GM23338 (cell line): ENCODE measurements at regions not wholly inside any gene's neighbourhood (a gene's known extent, or its start where the extent isn't known, plus 50 kb on each side); places are given as distances from the start of the nearest gene placed in this dataset.

Experiments used
- ATAC-seq: fragments of 200-7000 bp; cut with Tn5 transposase; 3 replicates; pipeline ENCODE4 v1.9.1; 2020
- DNase-seq: peaks from one replicate; pipeline ENCODE4 v3.0.0-alpha.2; 2015; ENCODE audit warnings: low spot score
- H2AFZ ChIP-seq: fragments of 200-600 bp; sonication (generic); 2 replicates; pipeline ENCODE4 v1.8.0; 2016; ENCODE audit warnings: antibody characterized with exemption, mild to moderate bottlenecking, moderate library complexity
- H3F3A ChIP-seq: fragments of 200-600 bp; sonication (generic); replicated peaks from 2 replicates; pipeline ENCODE4 v1.8.0; 2017; ENCODE audit warnings: antibody characterized with exemption, mixed run types, low read depth
- H3K27ac ChIP-seq: fragments of 200-600 bp; sonication (generic); 2 replicates; pipeline ENCODE4 v1.6.1; 2016; ENCODE audit warnings: low read depth
- H3K27me3 ChIP-seq: fragments of 200-600 bp; sonication (generic); 2 replicates; pipeline ENCODE4 v1.8.0; 2016; ENCODE audit warnings: mild to moderate bottlenecking, mixed run types, moderate library complexity; ENCODE audit not compliant: insufficient read depth
- H3K36me3 ChIP-seq: fragments of 200-600 bp; sonication (generic); 2 replicates; pipeline ENCODE4 v1.8.0; 2016; ENCODE audit warnings: mild to moderate bottlenecking; ENCODE audit not compliant: insufficient read depth
- H3K4me1 ChIP-seq: fragments of 200-600 bp; sonication (generic); 2 replicates; pipeline ENCODE4 v1.8.0; 2016; ENCODE audit warnings: mild to moderate bottlenecking, moderate library complexity; ENCODE audit not compliant: insufficient read depth
- H3K4me2 ChIP-seq: fragments of 200-600 bp; sonication (generic); 2 replicates; pipeline ENCODE4 v1.7.1; 2017; ENCODE audit warnings: mixed run types
- H3K4me3 ChIP-seq: fragments of 200-600 bp; sonication (generic); 2 replicates; pipeline ENCODE4 v1.6.1; 2016; ENCODE audit warnings: mixed run types
- H3K79me2 ChIP-seq: fragments of 200-600 bp; sonication (generic); replicated peaks from 2 replicates; pipeline ENCODE4 v1.8.0; 2017; ENCODE audit warnings: mild to moderate bottlenecking; ENCODE audit not compliant: insufficient read depth
- H3K9me2 ChIP-seq: fragments of 200-600 bp; sonication (generic); 2 replicates; pipeline ENCODE4 v1.8.0; 2017; ENCODE audit not compliant: insufficient read depth
- H4K20me1 ChIP-seq: fragments of 200-600 bp; sonication (generic); replicated peaks from 2 replicates; pipeline ENCODE4 v1.8.0; 2017; ENCODE audit warnings: mild to moderate bottlenecking; ENCODE audit not compliant: insufficient read depth
- H3K27ac Mint-ChIP-seq: 2 replicates; pipeline ENCODE4 v1.8.0; 2020; ENCODE audit warnings: inconsistent platforms, mild to moderate bottlenecking, moderate library complexity, mixed read lengths
- H3K27me3 Mint-ChIP-seq: 3 replicates; pipeline ENCODE4 v1.8.0; 2022; ENCODE audit warnings: low read depth, mild to moderate bottlenecking, moderate library complexity, mixed read lengths, inconsistent platforms; ENCODE audit not compliant: insufficient read depth, poor library complexity
- H3K36me3 Mint-ChIP-seq: 3 replicates; pipeline ENCODE4 v1.8.0; 2021; ENCODE audit warnings: low read depth, mild to moderate bottlenecking, inconsistent platforms, moderate library complexity, mixed read lengths
- H3K4me1 Mint-ChIP-seq: 3 replicates; pipeline ENCODE4 v1.8.0; 2020; ENCODE audit warnings: mild to moderate bottlenecking, inconsistent platforms, mixed read lengths
- H3K4me3 Mint-ChIP-seq: 3 replicates; pipeline ENCODE4 v1.8.0; 2021; ENCODE audit warnings: moderate library complexity, mild to moderate bottlenecking, inconsistent platforms, mixed read lengths
- H3K9me3 Mint-ChIP-seq: 3 replicates; pipeline ENCODE4 v1.8.0; 2020; ENCODE audit warnings: moderate library complexity, mild to moderate bottlenecking, inconsistent platforms, mixed read lengths
- CTCF ChIP-seq, 2 experiments: fragments of 200-600 bp in 1 of 2; sonication (generic) in 1 of 2; conservative IDR thresholded peaks; 2 replicates each; pipeline versions ENCODE4 v1.5.1 to v1.6.1; 2016 to 2017; ENCODE audit warnings: antibody characterized with exemption in 2 of 2, low read depth in 2 of 2, mild to moderate bottlenecking in 2 of 2, moderate library complexity in 1 of 2
- ETS1 ChIP-seq: IDR thresholded peaks from 2 replicates; pipeline ENCODE4 v1.6.1; 2016; ENCODE audit warnings: antibody characterized with exemption
- EZH2 ChIP-seq: fragments of 200-600 bp; sonication (generic); IDR thresholded peaks from one replicate; pipeline ENCODE4 v1.8.0; 2017; ENCODE audit warnings: antibody characterized with exemption, mild to moderate bottlenecking, low read depth; ENCODE audit not compliant: unreplicated experiment
- JUNB ChIP-seq: IDR thresholded peaks from one replicate; pipeline ENCODE4 v1.6.1; 2016; ENCODE audit warnings: antibody characterized with exemption; ENCODE audit not compliant: unreplicated experiment
- POLR2AphosphoS5 ChIP-seq: IDR thresholded peaks from 2 replicates; pipeline ENCODE4 v1.6.1; 2016; ENCODE audit warnings: antibody characterized with exemption, low read depth
- STAT1 ChIP-seq: IDR thresholded peaks from one replicate; pipeline ENCODE4 v1.6.1; 2016; ENCODE audit warnings: antibody characterized with exemption; ENCODE audit not compliant: unreplicated experiment
- ZNF114 ChIP-seq: fragments of 250-450 bp; sonication (Bioruptor Pico); IDR thresholded peaks from 2 replicates; pipeline ENCODE4 v1.5.0; 2020; ENCODE audit warnings: mild to moderate bottlenecking, moderate library complexity
- ZNF462 ChIP-seq: fragments of 250-450 bp; sonication (Bioruptor Pico); IDR thresholded peaks from 2 replicates; pipeline ENCODE4 v1.5.0; 2020; ENCODE audit warnings: mild to moderate bottlenecking, moderate library complexity

GRCh38 chr4:81970454-81970853, 403.3 kb downstream of the HNRNPD start (continued):
- TF ChIP-seq ZNF462 (CRISPR knock-in tag) = no peak
- no peak for TF ChIP-seq ZNF114 (CRISPR knock-in tag)
- TF ChIP-seq JUNB = no peak

- Histone ChIP-seq H3F3A (no peaks in the 10 kb centered on the region), H3K4me3 (no peak overlapping the region), H3K4me1 (peaks cover 27% of the 10 kb centered on the region), H3K9me2 (peaks cover 6% of the 10 kb centered on the region; the same call in 1 of the 2 replicates), H3K4me2 (no peak overlapping the region), H4K20me1 (no peaks in the 10 kb centered on the region), H3K27ac (no peak overlapping the region), H3K27me3 (no peaks in the 10 kb centered on the region), H2AFZ (no peak overlapping the region), H3K79me2 (no peaks in the 10 kb centered on the region), H3K36me3 (no peaks in the 10 kb centered on the region)
- DNase-seq = no peak
- H3K9me3 Mint-ChIP-seq = no peaks in the 10 kb centered on the region
- H3K27me3 Mint-ChIP-seq = no peaks in the 10 kb centered on the region
- H3K4me3 Mint-ChIP-seq = no peak overlapping the region
- no peak for TF ChIP-seq JUNB
- no peak overlapping the region for H3K27ac Mint-ChIP-seq
- ATAC-seq = no peak
- H3K4me1 Mint-ChIP-seq = peaks cover 27% of the 10 kb centered on the region
- no peaks in the 10 kb centered on the region for H3K36me3 Mint-ChIP-seq
Measured at GRCh38 chr4:81966676-81967075, 407.1 kb downstream of the HNRNPD start.

- no peaks in the 10 kb centered on the region for H4K20me1 ChIP-seq
- no peaks in the 10 kb centered on the region for H3K27me3 ChIP-seq
- ATAC-seq (no peak), DNase-seq (no peak)
- no peak overlapping the region for H3K4me3 ChIP-seq
- H3K9me2 ChIP-seq = peaks cover 6% of the 10 kb centered on the region; the same call in 1 of the 2 replicates
- H2AFZ ChIP-seq = no peak overlapping the region
- no peaks in the 10 kb centered on the region for H3K79me2 ChIP-seq
- peaks cover 27% of the 10 kb centered on the region for H3K4me1 ChIP-seq
- no peaks in the 10 kb centered on the region for H3K36me3 ChIP-seq
- H3F3A ChIP-seq = no peaks in the 10 kb centered on the region
- no peak overlapping the region for H3K4me2 ChIP-seq
- H3K36me3 Mint-ChIP-seq = no peaks in the 10 kb centered on the region
- H3K27ac Mint-ChIP-seq = no peak overlapping the region; the same call in 1 of the 2 replicates
- H3K9me3 Mint-ChIP-seq = no peaks in the 10 kb centered on the region
- H3K4me1 Mint-ChIP-seq = peaks cover 26% of the 10 kb centered on the region
- no peak for TF ChIP-seq ETS1
- no peak for TF ChIP-seq POLR2AphosphoS5
- TF ChIP-seq ZNF114 (CRISPR knock-in tag) = no peak
- TF ChIP-seq EZH2 = no peak
- TF ChIP-seq CTCF (conservative IDR thresholded peaks at IDR 0.05; ENCODE audit: low read depth in 2 of 2) = no peak
- no peak for TF ChIP-seq STAT1
- no peak overlapping the region for H3K4me3 Mint-ChIP-seq
- H3K27me3 Mint-ChIP-seq = no peaks in the 10 kb centered on the region
- H3K27ac ChIP-seq = no peak overlapping the region
Measured at GRCh38 chr4:81965911-81966310, 407.9 kb downstream of the HNRNPD start.
